Activated effector memory CD4-positive, alpha-beta T cell treated with Interleukin-2 at 50 U/mL for 16 hours (primary cell): ENCODE measurements at regions not wholly inside any gene's neighbourhood (a gene's known extent, or its start where the extent isn't known, plus 50 kb on each side); places are given as distances from the start of the nearest gene placed in this dataset.
"Not testable (repeated sequence)": the region's sequence is repeated elsewhere in the genome, so short reads cannot be mapped to it uniquely, and the experiment has no call there.

Experiments
- DNase-seq: peaks from one replicate; pipeline ENCODE4 v3.0.0-alpha.2; 2020

DNA sequence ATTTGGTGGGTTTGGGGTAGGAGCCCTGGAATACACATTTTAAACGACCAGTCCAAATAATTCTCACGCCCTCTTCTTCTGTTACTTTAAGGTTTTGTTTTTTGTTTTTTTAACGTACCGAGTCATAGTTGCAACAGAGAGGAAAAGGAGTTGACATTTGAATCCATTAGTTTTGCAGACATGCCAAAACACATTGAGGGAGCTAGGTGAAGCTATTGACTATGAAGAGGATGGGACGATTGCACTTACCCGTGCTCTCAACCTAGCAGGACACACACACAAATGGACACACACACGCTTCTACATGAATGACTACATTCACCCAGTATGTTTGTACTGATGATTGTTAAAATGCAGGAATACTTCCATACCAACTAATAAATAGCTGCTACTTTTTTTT lies 54.3 kb upstream of the CIT start:
- no peak for DNase-seq

DNA sequence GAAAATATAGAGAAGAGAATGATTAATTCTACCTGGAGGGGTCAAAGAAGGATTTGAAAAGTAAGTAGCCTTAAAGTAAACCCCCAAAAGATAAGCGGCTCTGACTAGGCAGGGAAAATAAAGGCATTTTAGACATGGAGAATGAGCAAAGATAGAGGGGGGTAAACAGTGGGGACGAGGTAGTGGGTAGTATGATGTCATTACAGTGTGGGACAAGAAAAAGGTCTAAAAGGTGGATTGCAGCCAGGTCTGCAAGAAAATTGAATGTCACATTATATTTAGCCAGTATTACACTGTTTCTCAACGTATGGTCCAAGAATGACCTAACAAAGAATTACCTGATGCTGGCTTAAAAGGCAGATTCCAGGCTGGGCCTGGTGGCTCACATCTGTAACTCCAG lies 55.8 kb upstream of the CIT start:
- no peak for DNase-seq

DNA sequence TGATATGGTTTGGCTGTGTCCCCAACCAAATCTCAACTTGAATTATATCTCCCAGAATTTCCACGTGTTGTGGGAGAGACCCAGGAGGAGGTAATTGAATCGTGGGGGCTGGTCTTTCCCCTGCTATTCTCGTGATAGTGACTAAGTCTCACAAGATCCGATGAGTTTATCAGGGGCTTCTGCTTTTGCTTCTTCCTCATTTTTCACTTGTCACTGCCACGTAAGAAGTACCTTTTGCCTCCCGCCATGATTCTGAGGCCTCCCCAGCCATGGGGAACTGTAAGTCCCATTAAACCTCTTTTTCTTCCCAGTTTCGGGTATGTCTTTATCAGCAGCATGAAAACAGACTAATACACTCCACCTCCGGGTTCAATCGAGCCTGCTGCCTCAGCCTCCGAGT lies 54.3 kb upstream of the BICDL1 start:
- DNase-seq, result not testable (repeated sequence)

DNA sequence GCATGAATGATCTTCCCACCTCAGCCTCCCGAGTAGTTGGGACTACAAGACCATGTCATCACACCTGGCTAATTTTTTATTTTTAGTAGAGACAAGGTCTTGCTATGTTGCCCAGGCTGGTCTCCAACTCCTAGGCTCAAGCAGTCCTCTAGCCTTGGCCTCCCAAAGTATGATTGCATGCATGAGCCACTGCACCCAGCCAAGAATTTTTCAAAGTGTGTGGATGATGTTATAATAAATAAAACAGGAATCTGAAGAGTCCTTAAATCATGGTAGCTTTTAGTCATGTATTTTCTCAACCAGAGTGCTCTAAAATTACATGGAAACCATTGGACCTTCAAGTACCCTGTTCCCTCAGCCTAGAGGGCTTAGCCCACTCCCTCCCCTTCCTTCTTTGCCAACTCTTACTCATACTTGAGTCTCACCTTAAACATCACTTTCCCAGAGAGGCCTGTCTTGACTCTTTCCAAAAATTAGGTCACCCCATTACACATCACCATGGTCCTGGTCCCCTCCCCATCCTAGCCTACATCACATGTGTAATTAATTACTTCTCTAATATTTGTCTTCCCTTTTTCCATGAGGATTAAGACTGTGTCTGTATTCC lies 52.2 kb upstream of the BICDL1 start:
- no peak for DNase-seq

DNA sequence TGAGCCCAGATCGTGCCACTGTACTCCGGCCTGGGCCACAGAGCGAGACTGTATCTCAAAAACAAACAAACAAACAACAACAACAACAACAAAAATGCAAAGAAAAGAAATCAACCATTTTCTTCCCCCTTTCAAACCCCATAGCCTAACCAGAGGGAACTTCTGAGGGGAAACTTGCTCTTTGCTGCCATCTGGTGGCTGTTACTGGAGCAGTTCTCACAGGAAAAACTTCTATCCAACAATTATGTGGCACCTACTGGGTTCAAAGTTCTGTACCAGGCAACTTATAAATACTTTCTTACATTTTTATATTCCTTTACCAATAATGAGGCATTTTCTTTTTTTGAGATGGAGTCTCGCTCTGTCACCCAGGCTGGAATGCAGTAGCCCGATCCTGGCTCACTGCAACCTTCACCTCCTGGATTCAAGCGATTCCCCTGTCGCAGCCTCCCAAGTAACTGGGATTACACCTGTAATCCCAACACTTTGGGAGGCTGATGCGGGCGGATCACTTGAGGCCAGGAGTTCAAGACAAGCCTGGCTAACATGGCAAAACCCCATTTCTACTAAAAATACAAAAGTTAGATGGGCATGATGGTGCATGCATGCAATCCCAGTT lies 50.9 kb upstream of the BICDL1 start:
- DNase-seq, result peak; percentile 37
